ENCODE measurements at regions not wholly inside any gene's neighbourhood (a gene's known extent, or its start where the extent isn't known, plus 50 kb on each side); places are given as distances from the start of the nearest gene placed in this dataset.

DNA sequence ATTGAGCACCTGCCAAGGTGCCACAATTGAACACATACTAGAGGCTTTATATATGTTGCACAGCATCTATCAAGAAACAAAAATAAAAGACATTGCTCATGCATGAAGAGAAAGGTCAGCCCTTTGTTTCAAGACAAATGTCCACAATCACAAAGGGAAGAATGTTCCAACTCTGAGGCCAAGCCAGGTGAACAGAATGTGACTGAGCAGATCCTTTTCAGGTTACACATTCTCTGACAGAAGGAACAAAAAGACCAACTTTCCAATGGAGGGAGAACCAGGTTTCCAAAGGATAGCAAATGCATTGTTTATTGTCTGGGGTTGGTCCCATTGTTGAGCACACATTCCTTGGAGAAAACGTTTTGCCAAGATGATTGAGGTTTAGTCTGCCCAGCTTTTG, 50.2 kb upstream of the FAM174B start:
- Mint-ChIP-seq H3K36me3 (ENCODE audit: insufficient read depth) (no peaks in the 10 kb centered on the region), H3K27ac (no peak overlapping the region), H3K9me3 (ENCODE audit: low read depth) (no peaks in the 10 kb centered on the region), H3K27me3 (peaks cover 33% of the 10 kb centered on the region), H3K4me1 (ENCODE audit: low read depth) (no peaks in the 10 kb centered on the region), H3K4me3 (ENCODE audit: low read depth) (no peak overlapping the region)
- DNase-seq (ENCODE audit: low spot score, unreplicated experiment): no peak
- no peak for TF ChIP-seq CTCF (IDR thresholded peaks at IDR 0.05; ENCODE audit: unreplicated experiment)

DNA sequence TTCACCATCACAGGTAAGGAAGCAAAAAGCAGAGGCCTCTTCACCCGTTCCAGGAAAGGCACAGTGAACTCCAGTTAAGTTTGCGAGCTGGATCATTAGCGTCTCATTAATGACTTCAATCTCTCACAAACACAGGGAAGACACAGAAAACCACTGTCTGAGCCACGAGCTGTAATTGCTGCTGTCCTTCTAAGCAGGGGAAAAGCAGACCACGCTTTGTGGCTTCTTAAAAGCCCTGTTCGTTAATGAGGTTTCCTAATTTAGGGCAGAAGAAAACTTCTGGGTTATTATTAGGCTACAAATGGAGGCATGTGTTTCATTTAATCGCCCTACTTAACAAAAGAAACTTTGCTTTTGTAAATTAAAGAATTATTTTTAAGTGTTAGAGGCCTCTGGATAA, 50.6 kb upstream of the FAM174B start:
- no peaks in the 10 kb centered on the region for H3K9me3 Mint-ChIP-seq (ENCODE audit: low read depth)
- no peak overlapping the region for H3K27ac Mint-ChIP-seq
- H3K4me3 Mint-ChIP-seq (ENCODE audit: low read depth): no peak overlapping the region
- no peaks in the 10 kb centered on the region for H3K4me1 Mint-ChIP-seq (ENCODE audit: low read depth)
- no peak for TF ChIP-seq CTCF (IDR thresholded peaks at IDR 0.05; ENCODE audit: unreplicated experiment)
- peaks cover 33% of the 10 kb centered on the region for H3K27me3 Mint-ChIP-seq
- no peaks in the 10 kb centered on the region for H3K36me3 Mint-ChIP-seq (ENCODE audit: insufficient read depth)
- no peak for DNase-seq (ENCODE audit: low spot score, unreplicated experiment)

DNA sequence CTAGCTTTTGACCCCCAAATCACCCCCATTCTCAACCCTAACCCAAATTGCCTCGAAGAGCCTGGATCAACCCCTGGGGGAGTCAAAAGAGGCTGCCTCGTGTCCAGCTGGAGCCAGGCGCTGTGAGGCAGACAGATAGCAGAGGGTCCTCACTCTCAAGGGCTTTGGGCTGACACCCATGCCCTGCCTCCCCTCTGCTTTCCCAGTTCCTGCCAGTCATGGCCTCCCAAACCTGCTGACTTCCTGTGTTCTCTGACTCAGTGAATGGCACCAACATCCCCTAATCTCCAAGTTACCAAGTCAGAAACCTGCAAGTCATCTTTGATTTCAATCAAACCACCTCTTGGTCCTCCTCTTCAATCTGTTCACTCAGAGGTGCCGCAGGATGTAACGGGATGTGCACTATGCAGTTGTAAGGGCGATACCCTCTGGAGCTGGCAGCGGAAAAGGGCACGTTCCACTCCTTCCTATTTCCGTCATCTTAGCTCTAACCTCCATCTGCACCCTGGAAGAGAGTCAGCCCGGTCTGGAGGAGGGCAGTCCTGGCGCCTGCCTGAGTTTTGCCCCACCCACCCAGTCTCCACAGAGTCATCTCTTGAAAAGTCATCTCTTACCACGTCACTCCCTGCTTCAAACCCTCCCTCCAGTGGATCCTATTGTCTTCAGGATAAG, 52.4 kb upstream of the FAM174B start:
- Mint-ChIP-seq H3K9me3 (ENCODE audit: low read depth) (no peaks in the 10 kb centered on the region), H3K27ac (no peak overlapping the region), H3K36me3 (ENCODE audit: insufficient read depth) (no peaks in the 10 kb centered on the region), H3K4me3 (ENCODE audit: low read depth) (no peak overlapping the region), H3K4me1 (ENCODE audit: low read depth) (peaks cover 2% of the 10 kb centered on the region), H3K27me3 (peaks cover 44% of the 10 kb centered on the region)
- TF ChIP-seq CTCF (IDR thresholded peaks at IDR 0.05; ENCODE audit: unreplicated experiment): no peak
- DNase-seq (ENCODE audit: low spot score, unreplicated experiment): no peak

DNA sequence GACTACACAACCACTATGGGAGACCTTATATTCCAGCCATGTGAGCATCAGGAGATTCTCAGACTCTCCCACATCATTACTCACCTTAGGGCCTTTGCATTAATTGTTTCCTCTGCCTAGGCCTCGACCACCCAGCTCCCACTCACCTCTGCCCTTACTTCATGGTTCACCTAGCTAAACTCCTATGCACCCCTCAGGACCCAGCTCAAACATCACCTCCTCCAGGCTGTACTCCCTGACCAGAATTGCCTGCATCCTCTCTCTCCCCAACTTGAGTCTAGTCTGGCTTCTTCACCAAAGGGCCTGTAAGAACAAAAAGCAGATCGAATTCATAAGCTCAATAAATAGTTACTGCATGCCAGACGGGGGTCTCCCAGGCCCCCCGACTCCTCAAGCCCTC, 53.1 kb upstream of the FAM174B start:
- no peaks in the 10 kb centered on the region for H3K9me3 Mint-ChIP-seq (ENCODE audit: low read depth)
- no peak for DNase-seq (ENCODE audit: low spot score, unreplicated experiment)
- H3K36me3 Mint-ChIP-seq (ENCODE audit: insufficient read depth): no peaks in the 10 kb centered on the region
- H3K27me3 Mint-ChIP-seq: peaks cover 49% of the 10 kb centered on the region
- no peak for TF ChIP-seq CTCF (IDR thresholded peaks at IDR 0.05; ENCODE audit: unreplicated experiment)
- H3K4me1 Mint-ChIP-seq (ENCODE audit: low read depth): peaks cover 2% of the 10 kb centered on the region
- no peak overlapping the region for H3K4me3 Mint-ChIP-seq (ENCODE audit: low read depth)
- no peak overlapping the region for H3K27ac Mint-ChIP-seq

- no peaks in the 10 kb centered on the region for H3K36me3 Mint-ChIP-seq (ENCODE audit: insufficient read depth)
- peaks cover 52% of the 10 kb centered on the region for H3K27me3 Mint-ChIP-seq
- H3K27ac Mint-ChIP-seq: no peak overlapping the region
- H3K4me3 Mint-ChIP-seq (ENCODE audit: low read depth): no peak overlapping the region
- no peak for DNase-seq (ENCODE audit: low spot score, unreplicated experiment)
- peaks cover 2% of the 10 kb centered on the region for H3K4me1 Mint-ChIP-seq (ENCODE audit: low read depth)
- TF ChIP-seq CTCF (IDR thresholded peaks at IDR 0.05; ENCODE audit: unreplicated experiment): no peak
- H3K9me3 Mint-ChIP-seq (ENCODE audit: low read depth): no peaks in the 10 kb centered on the region
Observed at GRCh38 chr15:92709110-92709790, 53.7 kb upstream of the FAM174B start.
